ENCODE measurements at regions not wholly inside any gene's neighbourhood (a gene's known extent, or its start where the extent isn't known, plus 50 kb on each side); places are given as distances from the start of the nearest gene placed in this dataset.
"Not testable (repeated sequence)": the region's sequence is repeated elsewhere in the genome, so short reads cannot be mapped to it uniquely, and the experiment has no call there.

DNA sequence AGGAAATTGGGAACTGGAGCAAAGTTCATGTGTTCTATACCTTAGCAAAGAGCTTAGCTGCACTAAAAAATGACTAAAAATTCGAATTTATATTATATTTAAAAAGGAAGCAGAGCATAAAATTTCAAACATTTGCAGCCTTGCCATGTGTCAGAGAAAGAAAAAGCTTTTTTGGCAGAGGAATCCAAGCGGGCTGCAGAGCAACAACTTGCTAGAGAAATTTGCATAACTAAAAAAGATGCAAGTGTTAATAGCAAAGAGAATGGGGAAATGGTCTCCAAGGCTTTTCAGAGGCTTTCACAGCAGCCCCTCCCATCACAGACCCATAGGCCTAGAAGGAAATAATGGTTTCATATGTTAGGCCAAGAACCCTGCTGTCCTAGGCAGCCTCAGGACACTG, 1315.9 kb downstream of the DSC3 start:
- Histone ChIP-seq H3K4me1 (ENCODE audit: control insufficient read depth in 5 of 5, insufficient read depth in 5 of 5, low read length in 5 of 5) (peaks cover 0 to 1% (median 0%) of the 10 kb centered on the region in 5 donors), H3K27me3 (ENCODE audit: control insufficient read depth in 3 of 3, insufficient read depth in 3 of 3, low read length in 2 of 3) (no peaks in the 10 kb centered on the region), H3K9me3 (ENCODE audit: control insufficient read depth in 4 of 4, insufficient read depth in 3 of 4, low read length in 3 of 4) (peaks cover 0 to 2% (median under 1%) of the 10 kb centered on the region in 4 donors), H3K27ac (ENCODE audit: low read depth in 1 of 2, low read length in 1 of 2) (no peak overlapping the region), H3K9ac (ENCODE audit: insufficient read depth in 1 of 2, low read length in 2 of 2) (no peak overlapping the region), H3K4me3 (no peak overlapping the region), H3K36me3 (ENCODE audit: control insufficient read depth in 4 of 4, insufficient read depth in 4 of 4, low read length in 4 of 4) (no peaks in the 10 kb centered on the region)
- TF ChIP-seq, protein P1, sequence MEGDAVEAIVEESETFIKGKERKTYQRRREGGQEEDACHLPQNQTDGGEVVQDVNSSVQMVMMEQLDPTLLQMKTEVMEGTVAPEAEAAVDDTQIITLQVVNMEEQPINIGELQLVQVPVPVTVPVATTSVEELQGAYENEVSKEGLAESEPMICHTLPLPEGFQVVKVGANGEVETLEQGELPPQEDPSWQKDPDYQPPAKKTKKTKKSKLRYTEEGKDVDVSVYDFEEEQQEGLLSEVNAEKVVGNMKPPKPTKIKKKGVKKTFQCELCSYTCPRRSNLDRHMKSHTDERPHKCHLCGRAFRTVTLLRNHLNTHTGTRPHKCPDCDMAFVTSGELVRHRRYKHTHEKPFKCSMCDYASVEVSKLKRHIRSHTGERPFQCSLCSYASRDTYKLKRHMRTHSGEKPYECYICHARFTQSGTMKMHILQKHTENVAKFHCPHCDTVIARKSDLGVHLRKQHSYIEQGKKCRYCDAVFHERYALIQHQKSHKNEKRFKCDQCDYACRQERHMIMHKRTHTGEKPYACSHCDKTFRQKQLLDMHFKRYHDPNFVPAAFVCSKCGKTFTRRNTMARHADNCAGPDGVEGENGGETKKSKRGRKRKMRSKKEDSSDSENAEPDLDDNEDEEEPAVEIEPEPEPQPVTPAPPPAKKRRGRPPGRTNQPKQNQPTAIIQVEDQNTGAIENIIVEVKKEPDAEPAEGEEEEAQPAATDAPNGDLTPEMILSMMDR (IDR thresholded peaks at IDR 0.05; ENCODE audit: control extremely low read depth, extremely low read depth), result no peak
- DNase-seq (no peak), ATAC-seq (ENCODE audit: insufficient read depth, low FRiP score) (no peak)
- WGBS, 2 donors, result 35 to 37% methylated on average over 2 of the region's 2 CpGs

DNA sequence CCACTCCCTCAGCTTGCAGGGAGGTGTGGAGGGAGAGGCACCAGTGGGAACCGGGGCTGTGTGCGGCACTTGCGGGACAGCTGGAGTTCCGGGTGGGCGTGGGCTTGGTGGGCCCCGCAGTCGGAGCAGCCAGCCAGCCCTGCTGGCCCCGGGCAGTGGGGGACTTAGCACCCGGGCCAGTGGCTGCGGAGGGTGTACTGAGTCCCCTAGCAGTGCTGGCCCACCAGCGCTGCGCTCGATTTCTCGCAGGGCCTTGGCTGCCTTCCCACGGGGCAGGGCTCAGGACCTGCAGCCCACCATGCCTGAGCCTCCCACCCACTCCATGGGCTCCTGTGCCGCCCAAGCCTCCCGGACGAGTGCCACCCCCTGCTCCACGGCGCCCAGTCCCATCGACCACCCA, 1319.1 kb downstream of the DSC3 start:
- H3K4me1 ChIP-seq (ENCODE audit: control insufficient read depth in 5 of 5, insufficient read depth in 5 of 5, low read length in 5 of 5); H3K27me3 ChIP-seq (ENCODE audit: control insufficient read depth in 3 of 3, insufficient read depth in 3 of 3, low read length in 2 of 3); ATAC-seq (ENCODE audit: insufficient read depth, low FRiP score); H3K4me3 ChIP-seq; H3K9me3 ChIP-seq (ENCODE audit: control insufficient read depth in 4 of 4, insufficient read depth in 3 of 4, low read length in 3 of 4); H3K9ac ChIP-seq (ENCODE audit: insufficient read depth in 1 of 2, low read length in 2 of 2); H3K36me3 ChIP-seq (ENCODE audit: control insufficient read depth in 4 of 4, insufficient read depth in 4 of 4, low read length in 4 of 4); H3K27ac ChIP-seq (ENCODE audit: low read depth in 1 of 2, low read length in 1 of 2); DNase-seq: not testable (repeated sequence)
- 83 to 89% methylated on average over 18 to 21 of the region's 21 CpGs for WGBS, 2 donors

DNA sequence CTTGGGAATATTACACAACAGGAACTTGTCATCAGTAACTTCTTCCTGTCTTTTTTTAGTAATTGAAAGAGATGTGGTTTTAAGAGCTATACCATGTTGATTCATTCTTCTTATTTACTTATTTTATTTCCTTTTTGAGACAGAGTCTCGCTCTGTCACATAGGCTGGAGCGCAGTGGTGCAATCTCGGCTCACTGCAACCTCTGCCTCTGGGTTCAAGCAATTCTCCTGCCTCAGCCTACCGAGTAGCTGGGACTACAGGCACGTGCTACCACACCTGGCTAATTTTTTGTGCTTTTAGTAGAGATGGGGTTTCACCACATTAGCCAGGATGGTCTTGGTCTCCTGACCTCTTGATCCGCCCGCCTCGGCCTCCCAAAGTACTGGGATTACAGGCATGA, 1326.6 kb downstream of the DSC3 start:
- H3K4me1 ChIP-seq (ENCODE audit: control insufficient read depth in 5 of 5, insufficient read depth in 5 of 5, low read length in 5 of 5); H3K4me3 ChIP-seq; DNase-seq; H3K9ac ChIP-seq (ENCODE audit: insufficient read depth in 1 of 2, low read length in 2 of 2); H3K9me3 ChIP-seq (ENCODE audit: control insufficient read depth in 4 of 4, insufficient read depth in 3 of 4, low read length in 3 of 4); H3K36me3 ChIP-seq (ENCODE audit: control insufficient read depth in 4 of 4, insufficient read depth in 4 of 4, low read length in 4 of 4); ATAC-seq (ENCODE audit: insufficient read depth, low FRiP score); H3K27ac ChIP-seq (ENCODE audit: low read depth in 1 of 2, low read length in 1 of 2); H3K27me3 ChIP-seq (ENCODE audit: control insufficient read depth in 3 of 3, insufficient read depth in 3 of 3, low read length in 2 of 3): not testable (repeated sequence)
- 74 to 78% methylated on average over 8 of the region's 8 CpGs for WGBS, 2 donors

DNA sequence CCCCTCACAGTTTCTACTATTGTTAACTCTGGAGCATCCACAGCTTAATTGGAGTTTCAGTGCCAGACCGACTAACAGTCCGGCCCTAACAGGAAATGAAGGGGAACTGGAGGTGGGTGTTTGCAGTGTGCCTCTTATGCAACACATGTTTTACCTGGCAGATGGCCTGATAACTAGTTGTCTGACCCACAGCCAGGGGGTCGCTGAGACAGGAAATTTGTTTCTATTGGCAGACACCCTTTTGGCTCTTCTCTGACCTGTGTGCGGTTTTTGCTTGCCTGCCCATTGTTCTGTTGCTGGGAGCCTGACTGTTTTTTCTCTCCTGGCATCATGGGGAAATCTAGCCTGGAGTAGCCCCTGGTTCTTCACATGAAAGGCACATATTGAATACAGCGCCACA, 1329.8 kb downstream of the DSC3 start:
- Histone ChIP-seq H3K36me3 (ENCODE audit: control insufficient read depth in 4 of 4, insufficient read depth in 4 of 4, low read length in 4 of 4) (no peaks in the 10 kb centered on the region), H3K27me3 (ENCODE audit: control insufficient read depth in 3 of 3, insufficient read depth in 3 of 3, low read length in 2 of 3) (no peaks in the 10 kb centered on the region), H3K4me3 (no peak overlapping the region), H3K9ac (ENCODE audit: insufficient read depth in 1 of 2, low read length in 2 of 2) (no peak overlapping the region), H3K9me3 (ENCODE audit: control insufficient read depth in 4 of 4, insufficient read depth in 3 of 4, low read length in 3 of 4) (peaks cover 0 to 2% (median 0%) of the 10 kb centered on the region in 4 donors), H3K27ac (ENCODE audit: low read depth in 1 of 2, low read length in 1 of 2) (no peak overlapping the region), H3K4me1 (ENCODE audit: control insufficient read depth in 5 of 5, insufficient read depth in 5 of 5, low read length in 5 of 5) (peaks cover 0 to 5% (median 0%) of the 10 kb centered on the region in 5 donors)
- 61 to 66% methylated on average over 5 of the region's 5 CpGs for WGBS, 2 donors
- DNase-seq, result peak in 2 of 3 donors; percentile 16 to 27
- TF ChIP-seq, protein P1 (IDR thresholded peaks at IDR 0.05; ENCODE audit: control extremely low read depth, extremely low read depth), result no peak
- no peak for ATAC-seq (ENCODE audit: insufficient read depth, low FRiP score)

DNA sequence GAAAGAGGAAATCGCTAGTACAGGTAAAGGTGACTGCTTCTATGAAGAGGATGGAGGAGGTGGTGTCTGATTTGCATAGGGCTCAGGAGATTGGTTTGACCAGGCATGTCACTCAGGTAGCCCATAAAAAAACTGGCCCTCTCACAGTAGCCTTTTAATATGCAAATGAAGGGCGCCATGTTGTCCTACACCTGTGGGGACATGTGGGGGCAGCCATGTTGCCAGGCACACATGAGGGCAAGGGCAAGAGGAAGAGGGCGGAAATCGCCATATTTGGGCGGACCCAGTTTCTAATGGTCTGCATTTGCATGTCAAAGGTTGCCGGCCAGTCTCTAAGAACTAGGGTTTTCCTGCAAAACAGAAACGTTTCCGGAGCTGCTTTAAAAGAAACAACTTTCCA, 1330.6 kb downstream of the DSC3 start:
- peaks cover 0 to 2% (median 0%) of the 10 kb centered on the region in 4 donors for H3K9me3 ChIP-seq (ENCODE audit: control insufficient read depth in 4 of 4, insufficient read depth in 3 of 4, low read length in 3 of 4)
- WGBS, 2 donors, result 84 to 85% methylated on average over 8 of the region's 8 CpGs
- H3K27ac ChIP-seq (ENCODE audit: low read depth in 1 of 2, low read length in 1 of 2), result no peak overlapping the region
- peaks cover 0 to 5% (median 0%) of the 10 kb centered on the region in 5 donors for H3K4me1 ChIP-seq (ENCODE audit: control insufficient read depth in 5 of 5, insufficient read depth in 5 of 5, low read length in 5 of 5)
- DNase-seq (no peak), ATAC-seq (ENCODE audit: insufficient read depth, low FRiP score) (no peak)
- no peaks in the 10 kb centered on the region for H3K27me3 ChIP-seq (ENCODE audit: control insufficient read depth in 3 of 3, insufficient read depth in 3 of 3, low read length in 2 of 3)
- no peak overlapping the region for H3K4me3 ChIP-seq
- H3K9ac ChIP-seq (ENCODE audit: insufficient read depth in 1 of 2, low read length in 2 of 2), result no peak overlapping the region
- TF ChIP-seq, protein P1 (IDR thresholded peaks at IDR 0.05; ENCODE audit: control extremely low read depth, extremely low read depth), result no peak
- H3K36me3 ChIP-seq (ENCODE audit: control insufficient read depth in 4 of 4, insufficient read depth in 4 of 4, low read length in 4 of 4), result no peaks in the 10 kb centered on the region

All from lung (tissue), 11 donors.